ENCODE measurements at regions not wholly inside any gene's neighbourhood (a gene's known extent, or its start where the extent isn't known, plus 50 kb on each side); places are given as distances from the start of the nearest gene placed in this dataset.

DNA sequence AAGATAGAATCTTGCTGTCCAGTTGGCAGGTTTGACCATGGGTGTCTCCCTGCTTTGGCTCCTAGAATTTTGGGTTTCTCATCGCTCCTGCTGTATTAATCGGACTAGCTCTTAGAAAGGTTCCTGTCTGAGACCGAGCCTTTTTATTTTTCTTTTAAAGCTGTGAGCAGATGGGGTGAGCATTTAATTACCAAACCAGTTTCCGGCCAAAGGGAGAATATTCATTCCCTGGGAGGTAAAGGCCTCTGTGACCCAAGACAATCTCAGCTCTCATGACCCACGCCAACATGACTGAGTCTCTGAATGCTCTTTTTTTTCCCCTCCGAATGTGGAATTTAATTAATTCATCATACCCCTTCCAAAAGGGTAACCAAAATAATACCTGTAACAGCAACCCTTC lies 464.7 kb upstream of the TMEM132C start:
- no peak overlapping the region; a peak in 1 of 5 replicates for H3K4me3 Mint-ChIP-seq
- H2AK5ac ChIP-seq (ENCODE audit: insufficient read length, low read length), result no peak overlapping the region
- H2BK15ac ChIP-seq (ENCODE audit: low read depth, low read length), result no peak overlapping the region
- H3K56ac ChIP-seq (ENCODE audit: insufficient read length, low read depth, low read length), result no peak overlapping the region
- no peaks in the 10 kb centered on the region for H3K23me2 ChIP-seq (ENCODE audit: insufficient read length, low read depth, low read length, poor library complexity, severe bottlenecking)
- H3K27me3 Mint-ChIP-seq (ENCODE audit: low read depth), result no peaks in the 10 kb centered on the region
- H3K9me3 Mint-ChIP-seq, result no peaks in the 10 kb centered on the region
- no peak overlapping the region for H3K18ac ChIP-seq (ENCODE audit: insufficient read length, low read depth, low read length)
- TF ChIP-seq, protein P1, sequence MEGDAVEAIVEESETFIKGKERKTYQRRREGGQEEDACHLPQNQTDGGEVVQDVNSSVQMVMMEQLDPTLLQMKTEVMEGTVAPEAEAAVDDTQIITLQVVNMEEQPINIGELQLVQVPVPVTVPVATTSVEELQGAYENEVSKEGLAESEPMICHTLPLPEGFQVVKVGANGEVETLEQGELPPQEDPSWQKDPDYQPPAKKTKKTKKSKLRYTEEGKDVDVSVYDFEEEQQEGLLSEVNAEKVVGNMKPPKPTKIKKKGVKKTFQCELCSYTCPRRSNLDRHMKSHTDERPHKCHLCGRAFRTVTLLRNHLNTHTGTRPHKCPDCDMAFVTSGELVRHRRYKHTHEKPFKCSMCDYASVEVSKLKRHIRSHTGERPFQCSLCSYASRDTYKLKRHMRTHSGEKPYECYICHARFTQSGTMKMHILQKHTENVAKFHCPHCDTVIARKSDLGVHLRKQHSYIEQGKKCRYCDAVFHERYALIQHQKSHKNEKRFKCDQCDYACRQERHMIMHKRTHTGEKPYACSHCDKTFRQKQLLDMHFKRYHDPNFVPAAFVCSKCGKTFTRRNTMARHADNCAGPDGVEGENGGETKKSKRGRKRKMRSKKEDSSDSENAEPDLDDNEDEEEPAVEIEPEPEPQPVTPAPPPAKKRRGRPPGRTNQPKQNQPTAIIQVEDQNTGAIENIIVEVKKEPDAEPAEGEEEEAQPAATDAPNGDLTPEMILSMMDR (conservative IDR thresholded peaks at IDR 0.05), result no peak
- no peaks in the 10 kb centered on the region for H3K27me3 ChIP-seq (ENCODE audit: insufficient read depth, low read length)
- H2BK20ac ChIP-seq (ENCODE audit: low read depth, low read length, poor library complexity, severe bottlenecking), result no peak overlapping the region
- no peak overlapping the region for H4K5ac ChIP-seq (ENCODE audit: insufficient read length, low read depth, low read length)
- H3K36me3 Mint-ChIP-seq (ENCODE audit: insufficient read depth in 1 of 3, low read depth in 3 of 3), result no peaks in the 10 kb centered on the region
- WGBS (ENCODE audit: extremely low coverage, insufficient read length, low lambda C conversion rate), result no CpG with 5 or more reads among the region's 6 CpGs
- H4K20me1 ChIP-seq (ENCODE audit: control insufficient read depth, insufficient read depth, insufficient read length), result no peaks in the 10 kb centered on the region
- no peak overlapping the region for H3T11ph ChIP-seq (ENCODE audit: low read length)
- no peaks in the 10 kb centered on the region for H3K9me3 ChIP-seq (ENCODE audit: control insufficient read depth, low read depth, low read length)
- H2BK120ac ChIP-seq (ENCODE audit: low read depth, low read length, poor library complexity, severe bottlenecking), result no peak overlapping the region
- H2AFZ ChIP-seq (ENCODE audit: low read length), result no peak overlapping the region
- no peak overlapping the region for H3K27ac ChIP-seq (ENCODE audit: insufficient read length, low read depth, low read length)
- H3K79me1 ChIP-seq (ENCODE audit: insufficient read depth, low read depth, low read length, poor library complexity, severe bottlenecking), result no peaks in the 10 kb centered on the region
- no peak overlapping the region for H2BK5ac ChIP-seq (ENCODE audit: insufficient read length, low read length)
- H3K23ac ChIP-seq (ENCODE audit: insufficient read length, low read depth, low read length), result no peak overlapping the region
- H2BK12ac ChIP-seq (ENCODE audit: insufficient read length, low read depth, low read length), result no peak overlapping the region
- no peak overlapping the region for H4K91ac ChIP-seq (ENCODE audit: insufficient read length, low read depth, low read length)
- H4K8ac ChIP-seq (replicated peaks; ENCODE audit: insufficient read length, low read depth, low read length), result no peak overlapping the region
- peaks cover 4% of the 10 kb centered on the region; the same call in 1 of the 2 replicates for H3K4me1 ChIP-seq (ENCODE audit: insufficient read depth, low read length)
- H3K9ac ChIP-seq (ENCODE audit: extremely low read depth, insufficient read length, low read length), result no peak overlapping the region
- H3K27ac Mint-ChIP-seq, result no peak overlapping the region
- H3K79me2 ChIP-seq (ENCODE audit: insufficient read depth, low read length), result no peaks in the 10 kb centered on the region
- peaks cover 13 to 14% of the 10 kb centered on the region in 2 experiments for H3K4me1 Mint-ChIP-seq
- H3K14ac ChIP-seq (ENCODE audit: insufficient read depth, low read length), result no peak overlapping the region
- no peak overlapping the region for H3K4ac ChIP-seq (ENCODE audit: low read depth, low read length)
- H3K4me2 ChIP-seq (ENCODE audit: insufficient read depth, insufficient read length, low read length), result no peak overlapping the region
- no peak for DNase-seq

All from H9 (cell line).